Choroid plexus epithelial cell (primary cell): ENCODE measurements at regions not wholly inside any gene's neighbourhood (a gene's known extent, or its start where the extent isn't known, plus 50 kb on each side); places are given as distances from the start of the nearest gene placed in this dataset.
A peak's percentile ranks its signal among the peaks of the same experiment; 100 is the strongest.

ENCODE experiments used
- DNase-seq: peaks from one replicate; pipeline ENCODE4 v3.0.0-alpha.2; 2010; ENCODE audit warnings: low read depth
- H3K4me3 ChIP-seq: 2 replicates; pipeline ENCODE4 v1.5.1; 2011; ENCODE audit warnings: low read depth, mild to moderate bottlenecking, control low read depth, low read length, moderate library complexity
- CTCF ChIP-seq: conservative IDR thresholded peaks from 2 replicates; pipeline ENCODE4 v1.5.1; 2011; ENCODE audit warnings: low read depth, mild to moderate bottlenecking, control low read depth, inconsistent platforms, low read length, moderate library complexity

GRCh38 chr12:60281522-60281921, 685.7 kb downstream of the SLC16A7 start:
- no peak for TF ChIP-seq CTCF
- DNase-seq, result no peak
- H3K4me3 ChIP-seq, result no peak overlapping the region

- no peak for TF ChIP-seq CTCF
Observed at GRCh38 chr12:60290532-60290931, 694.7 kb downstream of the SLC16A7 start.

GRCh38 chr12:60308366-60308991, 712.6 kb downstream of the SLC16A7 start:
- no peak for TF ChIP-seq CTCF
- DNase-seq, result peak; percentile 36
- no peak overlapping the region for H3K4me3 ChIP-seq

More at GRCh38 chr12:60290532-60290931, 694.7 kb downstream of the SLC16A7 start:
- H3K4me3 ChIP-seq, result no peak overlapping the region
- no peak for DNase-seq

GRCh38 chr12:60311940-60312339, 716.1 kb downstream of the SLC16A7 start:
- no peak for TF ChIP-seq CTCF
- DNase-seq, result no peak
- H3K4me3 ChIP-seq, result no peak overlapping the region

GRCh38 chr12:60317361-60317760, 721.5 kb downstream of the SLC16A7 start:
- no peak for TF ChIP-seq CTCF
- no peak overlapping the region for H3K4me3 ChIP-seq

GRCh38 chr12:60324746-60325145, 728.9 kb downstream of the SLC16A7 start:
- TF ChIP-seq CTCF, result no peak
- no peak overlapping the region for H3K4me3 ChIP-seq
- no peak for DNase-seq

More at GRCh38 chr12:60317361-60317760, 721.5 kb downstream of the SLC16A7 start:
- DNase-seq, result no peak

GRCh38 chr12:60333461-60333860, 737.6 kb downstream of the SLC16A7 start:
- DNase-seq, result peak; percentile 52
- H3K4me3 ChIP-seq, result no peak overlapping the region
- TF ChIP-seq CTCF, result no peak
